GM23248 (cell line): ENCODE measurements at regions not wholly inside any gene's neighbourhood (a gene's known extent, or its start where the extent isn't known, plus 50 kb on each side); places are given as distances from the start of the nearest gene placed in this dataset.

ENCODE experiments used
- EZH2 ChIP-seq: fragments of 200-600 bp; sonication (generic); IDR thresholded peaks from 2 replicates; pipeline ENCODE4 v1.6.1; 2018; ENCODE audit warnings: antibody characterized with exemption, mild to moderate bottlenecking; ENCODE audit not compliant: insufficient read depth, poor library complexity, severe bottlenecking
- EZH2phosphoT487 ChIP-seq: fragments of 200-600 bp; sonication (generic); IDR thresholded peaks from 2 replicates; pipeline ENCODE4 v1.6.1; 2018; ENCODE audit warnings: antibody characterized with exemption, moderate library complexity, mild to moderate bottlenecking, low read depth; ENCODE audit not compliant: insufficient read depth

- TF ChIP-seq EZH2 = no peak
- no peak for TF ChIP-seq EZH2phosphoT487
Observed at GRCh38 chr9:80383331-80383730, 811.6 kb downstream of the TLE4 start.
